HepG2 (cell line): ENCODE measurements at regions not wholly inside any gene's neighbourhood (a gene's known extent, or its start where the extent isn't known, plus 50 kb on each side); places are given as distances from the start of the nearest gene placed in this dataset.

ENCODE experiments used
- ATAC-seq: fragments of 200-7000 bp; cut with Tn5 transposase; 3 replicates; pipeline ENCODE4 v1.9.1; 2020; ENCODE audit warnings: mild to moderate bottlenecking, moderate library complexity
- BruUV-seq: library from RNA; stranded (reverse); fragments of 400-500 nt; replicated peaks from 2 replicates; lab custom pipeline; 2021; lab: Mats Ljungman, UMichigan
- CTCF ChIA-PET: fragments of 300-600 bp; formaldehyde crosslinking; extraction: SDS; loops from one replicate; lab custom pipeline; 2021; ENCODE audit warnings: low total read pairs, inconsistent platforms, low intra/inter-chr PET ratio; lab: Yijun Ruan, JAX
- POLR2A ChIA-PET: fragments of 350-600 bp; sonication (Branson Sonifier 250); formaldehyde crosslinking; loops from one replicate; lab custom pipeline; 2020; ENCODE audit warnings: antibody characterized with exemption, inconsistent platforms; lab: Yijun Ruan, JAX
- DNase-seq: peaks from one replicate; pipeline ENCODE4 v3.0.0-alpha.2; 2015; ENCODE audit warnings: low spot score
- FAIRE-seq: peaks from 3 replicates; lab custom pipeline; 2011; peaks lifted over from hg19 to GRCh38; lab: Jason Lieb, UNC
- H2AFZ ChIP-seq: one replicate; pipeline ENCODE4 v1.6.1; 2011; ENCODE audit warnings: low read length, inconsistent platforms
- H3K27ac ChIP-seq: fragments of 300-600 bp; 3 replicates; pipeline ENCODE4 v1.8.0; 2011; ENCODE audit warnings: mixed run types, mild to moderate bottlenecking, mixed read lengths, low read length, inconsistent platforms; ENCODE audit not compliant: insufficient read depth; ENCODE audit errors: extremely low read length
- H3K27me3 ChIP-seq, 2 experiments: fragments of 200-600 bp in 1 of 2; 2 replicates in 1 of 2; 3 replicates in 1 of 2; pipeline versions ENCODE4 v1.6.0 to v1.8.0; 2011; ENCODE audit warnings: low read length in 2 of 2, mild to moderate bottlenecking in 2 of 2, moderate library complexity in 2 of 2, inconsistent platforms in 1 of 2; ENCODE audit not compliant: insufficient read depth in 2 of 2, control insufficient read depth in 1 of 2
- H3K36me3 ChIP-seq, 2 experiments: fragments of 200-600 bp in 1 of 2; replicated peaks in 1 of 2; 2 replicates in 1 of 2; 3 replicates in 1 of 2; pipeline versions ENCODE4 v1.5.1 to v1.8.0; 2011; ENCODE audit warnings: low read length in 2 of 2, inconsistent platforms in 1 of 2; ENCODE audit not compliant: insufficient read depth in 2 of 2, control insufficient read depth in 1 of 2
- H3K4me1 ChIP-seq: 2 replicates; pipeline ENCODE4 v1.5.1; 2012; ENCODE audit warnings: low read length, inconsistent platforms; ENCODE audit not compliant: insufficient read depth
- H3K4me2 ChIP-seq: 2 replicates; pipeline ENCODE4 v1.6.0; 2011; ENCODE audit warnings: low read depth, low read length, inconsistent platforms
- H3K4me3 ChIP-seq, 3 experiments: fragments of 200-600 bp in 1 of 3; sonication (generic), shearing (Covaris generic) in 1 of 3; replicated peaks in 1 of 3; 2 replicates each; pipeline ENCODE4 v1.5.1; 2011 to 2016; ENCODE audit warnings: low read length in 3 of 3, inconsistent platforms in 2 of 3, low read depth in 2 of 3, mild to moderate bottlenecking in 2 of 3, control low read depth in 1 of 3, mixed read lengths in 1 of 3; ENCODE audit not compliant: insufficient read depth in 1 of 3
- H3K79me2 ChIP-seq: one replicate; pipeline ENCODE4 v1.6.1; 2011; ENCODE audit warnings: low read length, inconsistent platforms; ENCODE audit not compliant: insufficient read depth
- H3K9ac ChIP-seq: 2 replicates; pipeline ENCODE4 v1.6.0; 2011; ENCODE audit warnings: mild to moderate bottlenecking, low read depth, low read length, inconsistent platforms; ENCODE audit not compliant: insufficient read depth
- H3K9me3 ChIP-seq: 2 replicates; pipeline ENCODE4 v1.5.1; 2012; ENCODE audit warnings: mild to moderate bottlenecking, low read length
- H4K20me1 ChIP-seq: 2 replicates; pipeline ENCODE4 v1.6.0; 2011; ENCODE audit warnings: inconsistent platforms, mild to moderate bottlenecking, low read length, moderate library complexity; ENCODE audit not compliant: insufficient read depth
- PAF1 ChIP-seq: IDR thresholded peaks from 2 replicates; pipeline ENCODE4 v1.6.1; 2016; ENCODE audit warnings: missing genetic modification reagents, missing compliant biosample characterization
- TBP ChIP-seq: sonication (generic); formaldehyde crosslinking; IDR thresholded peaks from 2 replicates; pipeline ENCODE4 v1.5.0; 2020; ENCODE audit warnings: missing genetic modification reagents
- ZNF550 ChIP-seq: sonication (generic); formaldehyde crosslinking; IDR thresholded peaks from 2 replicates; pipeline ENCODE4 v1.4.0; 2020; ENCODE audit warnings: mild to moderate bottlenecking, missing genetic modification reagents, borderline replicate concordance
- ZNF83 ChIP-seq: sonication (generic); formaldehyde crosslinking; IDR thresholded peaks from 2 replicates; pipeline ENCODE4 v1.4.0; 2020; ENCODE audit warnings: missing genetic modification reagents, mild to moderate bottlenecking, borderline replicate concordance
- WGBS: methylation state at CpG from one replicate; pipeline ENCODE4 v1.1.6; 2017; ENCODE audit warnings: low lambda C conversion rate; 5-methylcytosine and 5-hydroxymethylcytosine counted together
- in situ Hi-C: cut with HindIII; loops from 2 replicates; pipeline ENCODE4 v1.10.0; 2017; ENCODE audit warnings: low pct_unique_long_range_greater_than_20kb; ENCODE audit not compliant: extremely low pct_ligation_motif_present
- intact Hi-C: fragments of 100-400 bp; cut with micrococcal nuclease; formaldehyde crosslinking; loops from one replicate; pipeline ENCODE4 v1.10.0; 2022; ENCODE audit not compliant: unreplicated experiment
- TF ChIP-seq, protein P1 (sequence below), 2 experiments: IDR thresholded peaks; 2 replicates each; pipeline ENCODE4 v1.6.1; 2011 to 2012; ENCODE audit warnings: low read length in 2 of 2, borderline replicate concordance in 1 of 2, low read depth in 1 of 2, mild to moderate bottlenecking in 1 of 2, moderate library complexity in 1 of 2
- TF ChIP-seq, protein P2 (sequence below): IDR thresholded peaks from 2 replicates; pipeline ENCODE4 v1.6.1; 2012; ENCODE audit warnings: low read depth, low read length, improper control_type of control experiment
- TF ChIP-seq, protein P3 (sequence below): sonication (generic); formaldehyde crosslinking; IDR thresholded peaks from 2 replicates; pipeline ENCODE4; 2020; ENCODE audit warnings: missing genetic modification reagents, mild to moderate bottlenecking, borderline replicate concordance

DNA sequence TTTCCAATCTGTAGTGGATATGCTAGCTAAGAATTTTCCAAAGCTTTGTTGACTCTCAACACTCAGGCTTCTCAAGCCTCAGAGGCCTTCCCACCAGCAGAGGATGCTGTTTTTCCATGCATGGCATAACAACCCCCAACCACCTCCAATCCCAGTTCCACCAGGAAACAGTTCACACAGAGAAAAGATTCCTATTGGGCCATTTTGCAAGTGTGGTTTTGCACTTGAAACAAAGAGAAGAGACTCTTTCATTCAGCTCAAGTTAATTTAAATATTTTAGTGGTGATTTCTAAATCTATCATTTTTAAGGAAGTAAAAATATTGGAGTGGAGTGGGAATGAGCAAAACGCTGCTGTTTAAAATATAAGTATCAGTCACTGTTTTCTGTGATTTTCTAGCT, 105.6 kb upstream of the COL1A2 start (continued):
- TF ChIP-seq, protein P1, sequence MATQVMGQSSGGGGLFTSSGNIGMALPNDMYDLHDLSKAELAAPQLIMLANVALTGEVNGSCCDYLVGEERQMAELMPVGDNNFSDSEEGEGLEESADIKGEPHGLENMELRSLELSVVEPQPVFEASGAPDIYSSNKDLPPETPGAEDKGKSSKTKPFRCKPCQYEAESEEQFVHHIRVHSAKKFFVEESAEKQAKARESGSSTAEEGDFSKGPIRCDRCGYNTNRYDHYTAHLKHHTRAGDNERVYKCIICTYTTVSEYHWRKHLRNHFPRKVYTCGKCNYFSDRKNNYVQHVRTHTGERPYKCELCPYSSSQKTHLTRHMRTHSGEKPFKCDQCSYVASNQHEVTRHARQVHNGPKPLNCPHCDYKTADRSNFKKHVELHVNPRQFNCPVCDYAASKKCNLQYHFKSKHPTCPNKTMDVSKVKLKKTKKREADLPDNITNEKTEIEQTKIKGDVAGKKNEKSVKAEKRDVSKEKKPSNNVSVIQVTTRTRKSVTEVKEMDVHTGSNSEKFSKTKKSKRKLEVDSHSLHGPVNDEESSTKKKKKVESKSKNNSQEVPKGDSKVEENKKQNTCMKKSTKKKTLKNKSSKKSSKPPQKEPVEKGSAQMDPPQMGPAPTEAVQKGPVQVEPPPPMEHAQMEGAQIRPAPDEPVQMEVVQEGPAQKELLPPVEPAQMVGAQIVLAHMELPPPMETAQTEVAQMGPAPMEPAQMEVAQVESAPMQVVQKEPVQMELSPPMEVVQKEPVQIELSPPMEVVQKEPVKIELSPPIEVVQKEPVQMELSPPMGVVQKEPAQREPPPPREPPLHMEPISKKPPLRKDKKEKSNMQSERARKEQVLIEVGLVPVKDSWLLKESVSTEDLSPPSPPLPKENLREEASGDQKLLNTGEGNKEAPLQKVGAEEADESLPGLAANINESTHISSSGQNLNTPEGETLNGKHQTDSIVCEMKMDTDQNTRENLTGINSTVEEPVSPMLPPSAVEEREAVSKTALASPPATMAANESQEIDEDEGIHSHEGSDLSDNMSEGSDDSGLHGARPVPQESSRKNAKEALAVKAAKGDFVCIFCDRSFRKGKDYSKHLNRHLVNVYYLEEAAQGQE (IDR thresholded peaks at IDR 0.05; ENCODE audit: borderline replicate concordance in 1 of 2, low read depth in 1 of 2, low read length in 2 of 2): no peak
- TF ChIP-seq, protein P2, sequence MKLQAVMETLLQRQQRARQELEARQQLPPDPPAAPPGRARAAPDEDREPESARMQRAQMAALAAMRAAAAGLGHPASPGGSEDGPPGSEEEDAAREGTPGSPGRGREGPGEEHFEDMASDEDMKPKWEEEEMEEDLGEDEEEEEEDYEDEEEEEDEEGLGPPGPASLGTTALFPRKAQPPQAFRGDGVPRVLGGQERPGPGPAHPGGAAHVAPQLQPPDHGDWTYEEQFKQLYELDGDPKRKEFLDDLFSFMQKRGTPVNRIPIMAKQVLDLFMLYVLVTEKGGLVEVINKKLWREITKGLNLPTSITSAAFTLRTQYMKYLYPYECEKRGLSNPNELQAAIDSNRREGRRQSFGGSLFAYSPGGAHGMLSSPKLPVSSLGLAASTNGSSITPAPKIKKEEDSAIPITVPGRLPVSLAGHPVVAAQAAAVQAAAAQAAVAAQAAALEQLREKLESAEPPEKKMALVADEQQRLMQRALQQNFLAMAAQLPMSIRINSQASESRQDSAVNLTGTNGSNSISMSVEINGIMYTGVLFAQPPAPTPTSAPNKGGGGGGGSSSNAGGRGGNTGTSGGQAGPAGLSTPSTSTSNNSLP: no peak
- TF ChIP-seq PAF1: no peak

DNA sequence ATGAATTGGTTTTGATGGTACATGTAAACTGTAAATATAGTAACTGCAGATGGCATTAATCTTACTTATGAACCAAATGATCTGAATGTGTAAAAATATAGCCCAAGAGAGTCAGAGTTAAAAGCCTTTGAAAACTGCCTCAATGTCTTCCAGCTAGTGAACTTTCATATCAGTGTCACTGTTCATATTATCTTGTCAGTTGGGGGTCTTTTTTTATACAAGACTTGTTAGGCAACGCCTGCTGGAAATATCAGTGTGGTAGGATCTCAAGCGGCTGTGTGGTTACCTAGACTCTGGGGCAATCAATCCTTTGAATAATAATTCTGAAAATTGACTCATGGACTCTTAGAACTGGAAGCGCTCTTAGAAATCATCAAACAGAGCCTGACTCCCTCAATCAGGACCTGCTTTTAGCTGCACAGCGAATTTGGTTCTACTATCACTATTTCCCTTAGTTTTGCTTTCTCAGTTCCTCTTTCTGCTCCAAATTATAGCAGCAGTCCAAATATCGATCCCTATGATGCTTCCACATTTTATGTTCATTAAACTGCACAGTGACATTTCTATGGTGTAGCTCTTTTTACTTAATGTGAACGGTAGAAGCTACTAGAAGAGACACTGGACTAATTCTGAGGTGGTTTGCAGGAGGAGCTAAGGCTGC, 100.1 kb upstream of the COL1A2 start:
- Histone ChIP-seq H3K9me3 (no peaks in the 10 kb centered on the region), H3K9ac (no peak overlapping the region), H3K4me2 (no peak overlapping the region), H3K27ac (no peak overlapping the region), H3K79me2 (no peaks in the 10 kb centered on the region), H3K4me1 (no peaks in the 10 kb centered on the region), H3K27me3 (no peaks in the 10 kb centered on the region), H4K20me1 (no peaks in the 10 kb centered on the region), H2AFZ (no peak overlapping the region), H3K4me3 (no peak overlapping the region), H3K36me3 (no peaks in the 10 kb centered on the region)
- ATAC-seq: no peak
- ChIA-PET POLR2A (no interaction called here), CTCF (no interaction called here)
- DNase-seq: no peak
- no TSS peak for BruUV-seq
- WGBS: 2% methylated on average over 6 of the region's 6 CpGs
- intact Hi-C loops (no loop called here), in situ Hi-C loops (loop anchor here (5.0 to 25.0 kb wide), 3 partner anchors 98 to 1393 kb away; partner anchors contain the start of gene COL1A2)
- no peak for FAIRE-seq
- TF ChIP-seq ZNF550 (CRISPR knock-in tag) (no peak), TBP (CRISPR knock-in tag) (no peak), ZNF83 (CRISPR knock-in tag) (no peak)
- TF ChIP-seq, protein P3, sequence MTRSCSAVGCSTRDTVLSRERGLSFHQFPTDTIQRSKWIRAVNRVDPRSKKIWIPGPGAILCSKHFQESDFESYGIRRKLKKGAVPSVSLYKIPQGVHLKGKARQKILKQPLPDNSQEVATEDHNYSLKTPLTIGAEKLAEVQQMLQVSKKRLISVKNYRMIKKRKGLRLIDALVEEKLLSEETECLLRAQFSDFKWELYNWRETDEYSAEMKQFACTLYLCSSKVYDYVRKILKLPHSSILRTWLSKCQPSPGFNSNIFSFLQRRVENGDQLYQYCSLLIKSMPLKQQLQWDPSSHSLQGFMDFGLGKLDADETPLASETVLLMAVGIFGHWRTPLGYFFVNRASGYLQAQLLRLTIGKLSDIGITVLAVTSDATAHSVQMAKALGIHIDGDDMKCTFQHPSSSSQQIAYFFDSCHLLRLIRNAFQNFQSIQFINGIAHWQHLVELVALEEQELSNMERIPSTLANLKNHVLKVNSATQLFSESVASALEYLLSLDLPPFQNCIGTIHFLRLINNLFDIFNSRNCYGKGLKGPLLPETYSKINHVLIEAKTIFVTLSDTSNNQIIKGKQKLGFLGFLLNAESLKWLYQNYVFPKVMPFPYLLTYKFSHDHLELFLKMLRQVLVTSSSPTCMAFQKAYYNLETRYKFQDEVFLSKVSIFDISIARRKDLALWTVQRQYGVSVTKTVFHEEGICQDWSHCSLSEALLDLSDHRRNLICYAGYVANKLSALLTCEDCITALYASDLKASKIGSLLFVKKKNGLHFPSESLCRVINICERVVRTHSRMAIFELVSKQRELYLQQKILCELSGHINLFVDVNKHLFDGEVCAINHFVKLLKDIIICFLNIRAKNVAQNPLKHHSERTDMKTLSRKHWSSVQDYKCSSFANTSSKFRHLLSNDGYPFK (CRISPR knock-in tag): no peak
